Stimulated activated naive B cell treated with anti-CD40 and anti-IgM and Interleukin-4, amounts not matched to agents 10 μg/mL and 1 μg/mL and 100 μg/mL, for 72 hours (primary cell): ENCODE measurements at regions not wholly inside any gene's neighbourhood (a gene's known extent, or its start where the extent isn't known, plus 50 kb on each side); places are given as distances from the start of the nearest gene placed in this dataset.

Experiments used
- ATAC-seq, 2 donors: fragments of 150-1000 bp; cut with Tn5 transposase; replicated peaks; 2 replicates each; pipeline ENCODE4 v1.10.0; 2021; ENCODE audit warnings: moderate library complexity in 1 of 2
- DNase-seq: peaks from one replicate; pipeline ENCODE4 v3.0.0; 2021
- H3K27ac Mint-ChIP-seq: one replicate; pipeline ENCODE4 v1.8.0; 2022; ENCODE audit warnings: mild to moderate bottlenecking, mixed read lengths
- H3K27me3 Mint-ChIP-seq, 2 donors: one replicate each; pipeline ENCODE4 v1.8.0; 2022; ENCODE audit warnings: mixed read lengths in 2 of 2
- H3K36me3 Mint-ChIP-seq, 2 donors: one replicate each; pipeline ENCODE4 v1.8.0; 2022; ENCODE audit warnings: mixed read lengths in 2 of 2, mild to moderate bottlenecking in 1 of 2
- H3K4me1 Mint-ChIP-seq, 2 donors: one replicate each; pipeline ENCODE4 v1.8.0; 2022; ENCODE audit warnings: mixed read lengths in 2 of 2, mild to moderate bottlenecking in 1 of 2
- H3K4me3 Mint-ChIP-seq, 2 donors: one replicate each; pipeline ENCODE4 v1.8.0; 2022; ENCODE audit warnings: mild to moderate bottlenecking in 2 of 2, mixed read lengths in 2 of 2, moderate library complexity in 1 of 2
- H3K9me3 Mint-ChIP-seq, 2 donors: one replicate each; pipeline ENCODE4 v1.8.0; 2022; ENCODE audit warnings: mixed read lengths in 2 of 2, mild to moderate bottlenecking in 1 of 2

DNA sequence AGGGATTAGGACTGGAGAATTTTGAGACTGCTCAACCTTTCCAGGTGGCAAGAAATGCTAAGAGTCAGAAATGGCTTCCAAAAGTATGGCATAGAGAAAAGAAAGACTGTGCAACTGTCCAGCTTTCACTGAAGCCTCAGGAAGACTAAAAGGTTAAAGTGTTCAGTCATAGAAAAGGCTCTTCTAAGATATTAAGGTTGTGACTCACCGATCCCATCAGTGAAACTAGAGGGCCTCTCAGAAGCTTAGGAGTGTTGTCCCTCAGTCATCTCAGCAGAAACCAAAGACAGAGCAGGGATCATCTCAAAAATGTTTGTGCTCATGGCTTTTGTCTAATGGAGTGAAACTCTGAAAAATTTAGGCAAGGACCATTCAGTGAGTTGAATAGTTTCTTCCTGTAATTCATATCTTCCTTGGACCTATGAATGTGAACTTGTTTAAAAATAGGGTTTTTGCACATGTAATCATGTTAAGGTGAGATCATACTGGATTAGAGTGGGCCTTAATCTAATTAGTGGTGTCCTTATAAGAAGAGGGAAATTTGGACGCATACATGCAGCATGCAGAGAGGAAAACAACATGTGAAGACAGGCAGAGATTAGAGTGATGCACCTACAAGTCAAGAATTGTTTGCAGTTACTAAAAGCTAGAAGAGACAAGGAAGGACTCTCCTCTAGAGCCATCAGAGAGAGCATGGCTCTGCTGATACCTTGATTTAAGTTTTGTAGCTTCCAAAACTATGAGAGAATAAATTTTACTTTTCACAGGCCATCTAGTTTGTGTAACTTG, 71.3 kb downstream of the RPE65 start:
- Mint-ChIP-seq H3K4me1 (peaks cover 4 to 6% of the 10 kb centered on the region in 2 donors), H3K36me3 (peaks cover 0 to 3% of the 10 kb centered on the region in 2 donors), H3K9me3 (peaks cover 0 to 2% of the 10 kb centered on the region in 2 donors), H3K4me3 (no peak overlapping the region), H3K27me3 (peaks cover 4 to 9% of the 10 kb centered on the region in 2 donors), H3K27ac (no peak overlapping the region)
- ATAC-seq, result peak in 1 of 2 donors; percentile 18
- DNase-seq, result no peak

DNA sequence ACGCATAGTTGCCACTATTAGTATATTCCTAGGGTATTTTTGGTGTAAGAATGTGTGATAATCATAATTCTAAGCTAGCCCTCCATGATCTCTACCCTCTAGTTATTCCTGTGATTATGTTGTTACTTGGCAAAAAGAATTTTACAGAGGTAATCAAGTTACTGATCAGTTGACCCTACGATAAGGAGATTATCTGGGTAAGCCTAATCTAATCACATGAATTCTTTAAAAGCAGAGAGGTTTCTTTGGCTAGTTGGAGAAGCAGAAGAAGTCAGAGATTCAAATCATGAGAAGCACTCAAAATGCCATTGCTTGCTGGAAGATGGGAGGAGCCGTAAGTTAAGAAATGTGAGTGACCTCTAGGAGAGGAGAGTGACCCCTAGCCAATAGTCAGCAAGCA, 72.7 kb downstream of the RPE65 start:
- peaks cover 4 to 6% of the 10 kb centered on the region in 2 donors for H3K4me1 Mint-ChIP-seq
- peaks cover 0 to 2% of the 10 kb centered on the region in 2 donors for H3K9me3 Mint-ChIP-seq
- no peak overlapping the region for H3K4me3 Mint-ChIP-seq
- H3K27ac Mint-ChIP-seq, result no peak overlapping the region
- peaks cover 0 to 6% of the 10 kb centered on the region in 2 donors for H3K36me3 Mint-ChIP-seq
- H3K27me3 Mint-ChIP-seq, result peaks cover 4 to 9% of the 10 kb centered on the region in 2 donors
- ATAC-seq, result no peak
- no peak for DNase-seq

DNA sequence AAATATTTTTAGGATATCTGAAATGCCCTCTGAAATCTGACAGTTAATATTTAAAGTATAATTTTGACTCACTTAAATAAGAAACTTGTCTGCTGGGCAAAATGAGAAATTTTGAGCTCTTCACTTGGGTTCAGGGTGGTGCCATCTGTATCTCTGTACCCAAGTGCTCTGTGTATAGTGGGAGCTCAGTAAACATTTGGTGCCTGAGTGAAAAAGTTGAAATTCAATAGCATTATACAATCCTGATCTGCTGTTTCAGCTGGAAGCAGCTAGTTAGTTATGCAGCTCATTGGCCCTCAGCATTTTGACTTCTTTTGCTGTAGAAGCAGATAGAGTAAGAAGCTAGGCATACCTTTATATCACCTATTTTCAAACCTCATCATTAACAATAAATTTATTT, 73.3 kb downstream of the RPE65 start:
- peaks cover 0 to 5% of the 10 kb centered on the region in 2 donors for H3K36me3 Mint-ChIP-seq
- peaks cover 0 to 2% of the 10 kb centered on the region in 2 donors for H3K9me3 Mint-ChIP-seq
- H3K4me1 Mint-ChIP-seq, result peaks cover 4 to 6% of the 10 kb centered on the region in 2 donors

DNA sequence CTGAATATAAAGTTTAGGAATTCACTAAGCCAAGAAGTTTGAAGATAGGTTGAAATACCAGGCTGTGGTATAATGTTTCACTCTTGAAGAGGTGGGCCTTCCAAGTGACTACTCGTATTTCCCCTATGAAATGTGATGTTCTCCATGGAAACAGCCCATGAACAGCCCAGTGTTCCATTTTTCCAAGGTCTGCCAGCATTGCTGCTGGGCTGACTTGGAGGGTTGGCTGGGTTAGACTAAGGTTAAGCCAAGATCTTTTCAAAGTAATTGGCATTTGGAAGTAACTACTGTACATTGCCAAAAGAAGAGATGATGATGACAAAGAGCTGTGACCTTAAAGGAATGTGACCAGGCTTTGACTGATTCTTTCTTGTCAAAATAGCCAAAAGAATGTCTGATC, 73.8 kb downstream of the RPE65 start:
- Mint-ChIP-seq H3K9me3 (peaks cover 0 to 2% of the 10 kb centered on the region in 2 donors), H3K27me3 (peaks cover 4 to 9% of the 10 kb centered on the region in 2 donors), H3K4me3 (no peak overlapping the region), H3K4me1 (peaks cover 4 to 6% of the 10 kb centered on the region in 2 donors), H3K27ac (no peak overlapping the region), H3K36me3 (peaks cover 0 to 3% of the 10 kb centered on the region in 2 donors)
- DNase-seq (no peak), ATAC-seq (no peak)

More for the DNA sequence above, 73.3 kb downstream of the RPE65 start:
- H3K4me3 Mint-ChIP-seq, result no peak overlapping the region
- DNase-seq, result no peak
- H3K27ac Mint-ChIP-seq, result no peak overlapping the region
- ATAC-seq, result no peak
- H3K27me3 Mint-ChIP-seq, result peaks cover 4 to 9% of the 10 kb centered on the region in 2 donors

DNA sequence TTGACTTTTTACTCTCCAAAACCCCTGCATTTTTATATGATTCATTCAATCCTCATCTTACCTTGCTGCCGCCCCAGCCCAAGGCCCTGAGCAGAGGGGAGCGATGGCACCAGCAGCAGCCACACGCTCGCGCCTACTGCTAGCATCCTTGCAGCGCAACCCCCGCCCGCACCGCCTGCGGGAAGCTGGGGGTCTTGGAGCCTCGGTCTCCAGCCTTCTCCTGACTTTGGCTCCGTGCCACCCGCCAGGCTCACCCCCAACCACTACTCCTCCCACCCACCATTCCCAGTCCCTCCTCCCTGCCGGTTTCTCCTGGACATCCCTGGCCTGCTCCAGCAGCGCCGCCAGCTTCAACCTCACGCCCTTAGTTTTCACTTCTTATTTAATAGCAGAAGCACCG, 76.6 kb downstream of the RPE65 start:
- no peaks in the 10 kb centered on the region for H3K4me1 Mint-ChIP-seq
- no peak overlapping the region for H3K4me3 Mint-ChIP-seq
- H3K9me3 Mint-ChIP-seq, result no peaks in the 10 kb centered on the region
- DNase-seq, result no peak
- ATAC-seq, result no peak
- H3K27ac Mint-ChIP-seq, result no peak overlapping the region
- peaks cover 0 to 3% of the 10 kb centered on the region in 2 donors for H3K36me3 Mint-ChIP-seq
- peaks cover 4 to 9% of the 10 kb centered on the region in 2 donors for H3K27me3 Mint-ChIP-seq

DNA sequence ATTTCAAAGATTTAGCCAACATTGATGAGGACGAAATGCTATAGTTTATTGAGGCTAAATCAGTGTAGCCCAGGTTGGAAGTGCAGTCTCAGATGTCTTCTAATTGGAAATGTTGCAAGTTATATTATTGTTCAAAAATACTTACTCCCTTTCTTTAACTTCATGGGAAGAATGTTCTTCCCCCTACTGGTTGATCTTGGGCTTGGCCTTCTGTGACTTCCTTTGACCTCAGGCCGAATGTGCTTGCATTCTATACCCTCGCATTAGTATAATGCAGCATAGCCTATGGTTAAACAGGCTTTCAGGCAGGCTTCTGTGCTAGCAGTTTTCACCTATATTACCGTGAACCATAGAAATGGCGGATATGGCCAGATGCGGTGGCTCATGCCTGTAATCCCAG, 77.3 kb downstream of the RPE65 start:
- Mint-ChIP-seq H3K9me3 (no peaks in the 10 kb centered on the region), H3K36me3 (peaks cover 0 to 3% of the 10 kb centered on the region in 2 donors), H3K27me3 (peaks cover 4 to 9% of the 10 kb centered on the region in 2 donors), H3K4me3 (no peak overlapping the region), H3K27ac (no peak overlapping the region), H3K4me1 (no peaks in the 10 kb centered on the region)
- DNase-seq (no peak), ATAC-seq (no peak)

DNA sequence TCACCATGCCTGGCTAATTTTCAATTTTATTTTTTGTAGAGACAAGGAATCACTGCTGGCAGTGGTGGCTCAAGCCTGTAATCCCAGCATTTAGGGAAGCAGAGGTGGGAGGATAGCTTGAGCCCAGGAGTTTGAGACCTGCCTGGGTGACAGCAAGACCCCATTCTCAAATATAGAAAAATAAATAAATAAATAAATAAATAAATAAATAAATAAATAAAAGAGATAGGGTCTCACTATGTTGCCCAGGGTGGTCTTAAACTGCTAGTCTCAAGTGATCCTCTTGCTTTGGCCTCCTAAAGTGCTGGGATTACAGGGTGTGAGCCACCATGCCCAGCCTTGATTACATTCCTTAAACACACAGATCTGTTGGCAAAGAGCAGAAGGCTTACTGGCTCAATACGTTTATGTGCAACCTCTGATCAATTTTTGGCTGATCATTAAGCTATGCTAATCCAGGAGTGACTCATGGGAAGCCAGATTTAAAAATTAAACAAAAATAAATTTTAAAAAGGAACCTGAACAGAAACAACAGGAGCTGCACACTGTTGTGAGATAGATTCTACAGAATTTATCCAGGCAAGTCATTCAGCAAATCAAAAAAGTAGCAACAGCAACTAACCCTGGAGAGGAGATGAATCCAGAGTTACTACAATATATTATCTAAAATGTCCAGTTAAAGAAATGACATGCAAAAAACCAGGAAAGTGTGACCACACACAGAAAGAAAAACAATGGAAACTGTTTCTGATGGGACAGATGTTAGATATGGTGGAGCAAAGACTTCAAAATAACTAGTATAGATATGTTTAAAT, 79.4 kb downstream of the RPE65 start:
- peaks cover 0 to 3% of the 10 kb centered on the region in 2 donors for H3K36me3 Mint-ChIP-seq
- no peak for ATAC-seq

DNA sequence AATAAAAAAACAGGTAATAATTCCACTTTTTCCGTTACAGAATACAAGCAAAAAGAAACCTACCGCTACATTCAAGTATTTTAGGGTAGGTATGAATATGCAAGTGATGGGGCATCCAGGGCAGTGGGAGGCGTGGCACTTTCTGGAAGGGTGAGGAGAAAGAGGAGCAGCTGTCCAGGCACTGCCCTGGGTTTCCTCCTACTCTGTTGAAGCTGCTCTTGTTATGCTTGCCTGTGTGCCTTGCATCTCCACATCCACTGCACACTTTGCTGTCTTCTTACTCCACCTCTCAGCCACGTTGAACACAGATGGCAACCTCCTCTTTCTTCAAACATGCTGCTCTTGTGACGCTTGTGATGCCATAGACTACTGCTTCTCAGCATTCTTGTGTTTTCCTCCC, 83.2 kb downstream of the RPE65 start:
- peaks cover 3 to 15% of the 10 kb centered on the region in 2 donors for H3K27me3 Mint-ChIP-seq
- no peak overlapping the region for H3K4me3 Mint-ChIP-seq
- H3K9me3 Mint-ChIP-seq, result no peaks in the 10 kb centered on the region
- DNase-seq (no peak), ATAC-seq (no peak)
- H3K36me3 Mint-ChIP-seq, result no peaks in the 10 kb centered on the region
- H3K27ac Mint-ChIP-seq, result no peak overlapping the region
- no peaks in the 10 kb centered on the region for H3K4me1 Mint-ChIP-seq

More for the DNA sequence above, 79.4 kb downstream of the RPE65 start:
- Mint-ChIP-seq H3K27ac (no peak overlapping the region), H3K4me3 (no peak overlapping the region), H3K27me3 (peaks cover 3 to 15% of the 10 kb centered on the region in 2 donors), H3K9me3 (no peaks in the 10 kb centered on the region), H3K4me1 (no peaks in the 10 kb centered on the region)
- DNase-seq, result no peak

DNA sequence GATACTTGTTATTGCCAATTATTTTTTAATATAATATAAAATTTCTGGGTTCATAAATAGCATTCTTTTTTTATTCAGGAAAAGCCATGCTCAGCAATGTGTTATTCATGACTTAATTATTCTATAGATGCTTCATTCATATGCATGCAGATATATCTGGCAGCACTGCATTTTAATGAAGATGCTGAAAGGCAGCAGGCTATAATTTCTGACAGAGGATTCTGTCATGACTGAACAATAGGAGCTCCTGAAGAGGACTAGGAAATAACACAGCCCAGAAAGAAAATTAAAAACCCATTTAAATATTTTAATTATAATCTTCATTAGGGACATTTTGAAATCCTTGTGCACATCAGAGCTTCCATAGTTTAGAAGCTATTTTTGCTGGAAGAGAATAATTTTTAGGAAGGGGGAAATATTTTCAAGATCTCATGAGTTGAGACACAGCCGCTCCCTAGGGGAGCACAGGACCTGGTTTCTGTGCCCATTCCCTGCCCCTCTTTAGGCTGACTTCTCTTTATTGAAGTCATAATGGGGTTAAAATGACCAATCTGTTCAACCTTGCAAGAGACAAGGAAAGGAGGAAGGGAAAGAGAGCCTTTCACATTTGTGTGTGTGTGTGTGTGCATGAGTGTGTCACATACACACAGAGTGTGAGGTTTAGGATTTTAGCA, 83.9 kb downstream of the RPE65 start:
- peaks cover 3 to 15% of the 10 kb centered on the region in 2 donors for H3K27me3 Mint-ChIP-seq
- H3K36me3 Mint-ChIP-seq, result no peaks in the 10 kb centered on the region
- H3K4me1 Mint-ChIP-seq, result no peaks in the 10 kb centered on the region
- H3K9me3 Mint-ChIP-seq, result no peaks in the 10 kb centered on the region
- no peak for DNase-seq
- ATAC-seq, result no peak
- H3K27ac Mint-ChIP-seq, result no peak overlapping the region
- H3K4me3 Mint-ChIP-seq, result no peak overlapping the region

DNA sequence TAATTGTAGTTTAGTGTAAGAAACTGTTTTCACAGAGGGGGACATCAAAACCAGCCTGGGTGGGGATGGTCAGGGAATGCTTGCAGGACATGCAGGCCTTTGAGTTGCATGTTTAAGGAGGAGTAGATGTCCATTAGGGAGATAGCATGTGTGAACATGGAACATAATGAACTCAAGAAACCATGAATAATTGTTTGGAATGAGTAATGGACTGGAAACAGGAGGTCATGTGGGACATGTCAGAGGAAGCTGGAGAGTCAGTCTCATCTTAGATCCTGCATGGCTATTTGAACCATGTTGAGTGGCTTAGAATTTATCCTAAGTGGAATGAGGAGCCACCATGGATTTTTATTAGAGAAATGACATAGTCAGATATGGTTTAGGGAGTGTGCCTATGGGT, 86.4 kb downstream of the RPE65 start:
- ATAC-seq, result no peak
- peaks cover 3 to 15% of the 10 kb centered on the region in 2 donors for H3K27me3 Mint-ChIP-seq
- H3K9me3 Mint-ChIP-seq, result peaks cover 0 to 2% of the 10 kb centered on the region in 2 donors
- DNase-seq, result no peak
- H3K36me3 Mint-ChIP-seq, result no peaks in the 10 kb centered on the region
- H3K4me1 Mint-ChIP-seq, result peaks cover 8 to 16% of the 10 kb centered on the region in 2 donors
- H3K27ac Mint-ChIP-seq, result no peak overlapping the region
- H3K4me3 Mint-ChIP-seq, result no peak overlapping the region

DNA sequence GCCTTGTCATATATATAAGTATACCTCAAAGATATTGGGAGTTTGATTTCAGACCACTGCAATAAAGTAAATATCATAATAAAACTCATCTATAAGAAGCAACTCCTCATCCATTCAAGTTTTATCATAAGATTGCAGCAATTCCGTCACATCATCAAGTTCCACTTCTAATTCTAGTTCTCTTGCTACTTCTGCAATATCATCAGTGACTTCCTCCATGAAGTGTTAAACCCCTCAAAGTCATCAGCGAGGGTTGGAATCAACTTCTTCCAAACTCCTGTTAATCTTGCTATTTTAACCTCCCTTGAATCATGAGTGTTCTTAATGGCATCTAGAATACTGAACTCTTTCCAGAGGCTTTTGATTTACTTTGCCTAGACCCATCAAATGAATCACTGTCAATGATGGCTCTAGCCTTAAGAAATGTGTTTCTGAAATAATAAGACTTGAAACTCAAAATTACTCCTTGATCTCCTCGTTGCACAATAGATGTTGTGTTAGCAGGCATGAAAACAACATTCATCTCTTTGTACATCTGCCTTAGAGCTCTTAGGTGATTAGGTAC, 88.3 kb downstream of the RPE65 start:
- H3K9me3 Mint-ChIP-seq, result peaks cover 0 to 2% of the 10 kb centered on the region in 2 donors
- H3K4me1 Mint-ChIP-seq, result peaks cover 13 to 23% of the 10 kb centered on the region in 2 donors
- no peak overlapping the region for H3K27ac Mint-ChIP-seq
- no peak overlapping the region for H3K4me3 Mint-ChIP-seq
- peaks cover 3 to 10% of the 10 kb centered on the region in 2 donors for H3K27me3 Mint-ChIP-seq
- ATAC-seq (no peak), DNase-seq (no peak)
- no peaks in the 10 kb centered on the region for H3K36me3 Mint-ChIP-seq

DNA sequence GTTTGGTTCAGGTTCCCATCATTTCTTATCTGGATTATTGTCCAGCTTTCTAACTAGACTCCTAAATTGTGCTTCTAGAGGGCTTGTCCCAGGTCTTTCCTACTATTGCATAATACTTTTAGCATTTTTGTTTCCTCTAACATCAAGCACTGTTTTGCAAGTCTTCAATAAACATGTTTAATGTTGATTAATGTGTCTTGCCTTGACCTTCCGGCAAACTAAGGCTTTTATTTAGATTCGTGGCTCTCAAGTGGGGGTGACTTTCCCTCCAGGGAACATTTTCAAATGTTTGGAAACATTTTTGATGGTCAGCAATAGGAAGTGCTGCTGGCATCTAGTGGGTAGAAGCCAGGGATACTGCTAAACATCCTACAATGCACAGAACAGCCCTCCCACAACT, 90.7 kb downstream of the RPE65 start:
- Mint-ChIP-seq H3K9me3 (peaks cover 0 to 2% of the 10 kb centered on the region in 2 donors), H3K27ac (no peak overlapping the region), H3K27me3 (peaks cover 0 to 9% of the 10 kb centered on the region in 2 donors), H3K36me3 (no peaks in the 10 kb centered on the region), H3K4me3 (no peak overlapping the region), H3K4me1 (peaks cover 13 to 23% of the 10 kb centered on the region in 2 donors)
- DNase-seq (no peak), ATAC-seq (no peak)

DNA sequence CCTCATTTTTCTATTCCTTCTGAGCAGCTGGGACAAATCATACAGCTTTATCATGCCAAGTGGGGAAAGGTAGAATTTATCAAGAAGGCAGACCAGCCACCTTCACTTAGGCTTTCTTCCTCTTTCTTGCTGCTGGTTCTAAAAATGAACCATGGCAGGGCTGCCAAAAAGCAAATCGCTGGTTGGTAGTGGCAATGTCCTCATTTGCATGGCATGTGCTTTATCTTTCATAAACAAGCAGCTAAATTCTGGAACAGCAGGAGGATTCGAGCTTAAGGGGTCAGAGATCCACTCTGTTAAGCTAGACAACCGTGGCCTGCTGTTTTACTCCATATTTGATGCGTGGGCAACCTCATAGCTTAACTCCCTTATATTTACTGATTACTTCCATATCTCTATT, 91.3 kb downstream of the RPE65 start:
- Mint-ChIP-seq H3K27me3 (peaks cover 0 to 5% of the 10 kb centered on the region in 2 donors), H3K4me3 (no peak overlapping the region), H3K36me3 (no peaks in the 10 kb centered on the region), H3K9me3 (peaks cover 0 to 2% of the 10 kb centered on the region in 2 donors), H3K27ac (peak overlapping the region; percentile 38), H3K4me1 (peaks cover 13 to 23% of the 10 kb centered on the region in 2 donors)
- no peak for DNase-seq
- ATAC-seq, result peak in 1 of 2 donors; percentile 76

DNA sequence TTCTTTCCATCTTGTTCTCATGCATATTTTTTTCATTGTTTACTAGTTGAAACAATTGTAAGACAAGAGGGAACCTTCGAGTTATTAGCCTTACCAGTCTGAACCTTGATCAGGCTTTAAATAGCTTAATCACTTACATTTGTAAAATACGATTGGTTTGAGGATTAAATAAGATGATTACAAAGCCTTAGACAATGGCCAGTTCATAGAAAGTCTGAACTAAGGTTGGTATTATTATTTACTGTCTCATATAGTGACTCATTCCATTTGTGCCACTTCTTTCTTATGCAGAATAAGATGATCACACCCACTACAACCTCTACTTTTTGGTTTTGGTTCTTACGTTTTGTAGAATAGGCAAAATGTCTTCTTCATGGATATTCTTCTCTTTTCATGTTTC, 94.1 kb downstream of the RPE65 start:
- H3K4me1 Mint-ChIP-seq, result peaks cover 17 to 23% of the 10 kb centered on the region in 2 donors
- DNase-seq (no peak), ATAC-seq (no peak)
- no peak overlapping the region for H3K4me3 Mint-ChIP-seq
- no peaks in the 10 kb centered on the region for H3K36me3 Mint-ChIP-seq
- no peak overlapping the region for H3K27ac Mint-ChIP-seq
- H3K27me3 Mint-ChIP-seq, result no peaks in the 10 kb centered on the region
- peaks cover 0 to 4% of the 10 kb centered on the region in 2 donors for H3K9me3 Mint-ChIP-seq
